ENCODE measurements at regions not wholly inside any gene's neighbourhood (a gene's known extent, or its start where the extent isn't known, plus 50 kb on each side); places are given as distances from the start of the nearest gene placed in this dataset.

DNA sequence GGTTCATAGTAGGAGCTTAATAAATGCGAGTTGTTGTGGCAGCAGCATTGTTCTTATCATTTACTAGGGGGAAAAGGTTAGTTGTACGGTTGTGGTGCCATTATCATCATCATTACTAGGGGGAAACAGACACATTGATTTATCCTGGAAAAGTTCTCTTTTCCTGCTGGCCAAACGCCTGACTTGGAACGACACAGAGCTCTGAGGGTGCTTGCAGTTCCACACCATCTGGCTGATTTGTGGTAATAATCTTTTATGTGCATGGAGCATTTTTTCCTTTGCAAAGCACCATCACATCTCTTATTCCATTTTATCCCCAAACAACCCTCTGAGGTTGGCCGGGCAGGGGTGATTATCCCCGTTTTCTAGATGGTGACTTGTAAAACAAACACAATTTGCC, 219.4 kb downstream of the BUB3 start:
- TF ChIP-seq, protein P1, sequence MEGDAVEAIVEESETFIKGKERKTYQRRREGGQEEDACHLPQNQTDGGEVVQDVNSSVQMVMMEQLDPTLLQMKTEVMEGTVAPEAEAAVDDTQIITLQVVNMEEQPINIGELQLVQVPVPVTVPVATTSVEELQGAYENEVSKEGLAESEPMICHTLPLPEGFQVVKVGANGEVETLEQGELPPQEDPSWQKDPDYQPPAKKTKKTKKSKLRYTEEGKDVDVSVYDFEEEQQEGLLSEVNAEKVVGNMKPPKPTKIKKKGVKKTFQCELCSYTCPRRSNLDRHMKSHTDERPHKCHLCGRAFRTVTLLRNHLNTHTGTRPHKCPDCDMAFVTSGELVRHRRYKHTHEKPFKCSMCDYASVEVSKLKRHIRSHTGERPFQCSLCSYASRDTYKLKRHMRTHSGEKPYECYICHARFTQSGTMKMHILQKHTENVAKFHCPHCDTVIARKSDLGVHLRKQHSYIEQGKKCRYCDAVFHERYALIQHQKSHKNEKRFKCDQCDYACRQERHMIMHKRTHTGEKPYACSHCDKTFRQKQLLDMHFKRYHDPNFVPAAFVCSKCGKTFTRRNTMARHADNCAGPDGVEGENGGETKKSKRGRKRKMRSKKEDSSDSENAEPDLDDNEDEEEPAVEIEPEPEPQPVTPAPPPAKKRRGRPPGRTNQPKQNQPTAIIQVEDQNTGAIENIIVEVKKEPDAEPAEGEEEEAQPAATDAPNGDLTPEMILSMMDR (IDR thresholded peaks at IDR 0.05) = no peak
- TF ChIP-seq EP300 (IDR thresholded peaks at IDR 0.05) (no peak), POLR2A (IDR thresholded peaks at IDR 0.05) (no peak), POLR2AphosphoS5 (IDR thresholded peaks at IDR 0.05) (no peak)
- no peak overlapping the region for H3K27ac ChIP-seq
- intact Hi-C loops (cut with DNase I; ENCODE audit: low total_unique reads) = no loop called here
- no peak for DNase-seq
- peaks cover 0 to 5% (median 0%) of the 10 kb centered on the region in 3 donors for H3K27me3 ChIP-seq
- H3K9me3 ChIP-seq = peaks cover 0 to 9% (median 3%) of the 10 kb centered on the region in 4 donors
- no peak overlapping the region for H3K4me3 ChIP-seq
- H3K4me1 ChIP-seq = peaks cover 0 to 5% (median 3%) of the 10 kb centered on the region in 4 donors
- no peaks in the 10 kb centered on the region for H3K36me3 ChIP-seq
- 71 to 81% (median 78%) methylated on average over 6 of the region's 6 CpGs for WGBS, 5 donors

DNA sequence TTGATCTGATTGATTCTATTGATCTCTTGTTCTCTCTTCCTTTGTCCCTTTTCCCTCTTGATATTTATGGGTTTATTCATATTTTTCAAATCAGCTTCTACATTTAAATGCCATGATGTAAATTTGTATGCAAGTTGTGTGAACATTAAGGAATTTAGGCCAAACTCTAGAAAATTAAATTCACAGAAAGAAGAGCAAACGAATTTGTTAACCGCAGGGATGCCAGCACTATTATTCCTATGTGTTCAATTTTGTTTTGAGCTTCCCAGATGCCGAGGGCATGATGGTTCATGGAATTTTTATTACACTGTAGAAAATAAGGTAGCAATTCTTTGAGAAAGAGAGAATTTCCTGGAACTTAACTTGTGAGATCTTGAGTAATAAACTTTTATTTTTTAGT, 220.9 kb downstream of the BUB3 start:
- H3K9me3 ChIP-seq = peaks cover 0 to 4% (median under 1%) of the 10 kb centered on the region in 4 donors
- DNase-seq = no peak
- no peak overlapping the region for H3K4me3 ChIP-seq
- H3K27ac ChIP-seq = no peak overlapping the region
- H3K4me1 ChIP-seq = peaks cover 0 to 5% (median 3%) of the 10 kb centered on the region in 4 donors
- H3K27me3 ChIP-seq = peaks cover 0 to 20% (median 0%) of the 10 kb centered on the region in 3 donors
- intact Hi-C loops (cut with DNase I; ENCODE audit: low total_unique reads) = no loop called here
- TF ChIP-seq, protein P1 (IDR thresholded peaks at IDR 0.05) = no peak
- TF ChIP-seq POLR2AphosphoS5 (IDR thresholded peaks at IDR 0.05) = no peak
- TF ChIP-seq EP300 (IDR thresholded peaks at IDR 0.05) = no peak
- no peak for TF ChIP-seq POLR2A (IDR thresholded peaks at IDR 0.05)
- 76 to 84% (median 80%) methylated on average over 3 of the region's 3 CpGs for WGBS, 5 donors
- no peaks in the 10 kb centered on the region for H3K36me3 ChIP-seq

DNA sequence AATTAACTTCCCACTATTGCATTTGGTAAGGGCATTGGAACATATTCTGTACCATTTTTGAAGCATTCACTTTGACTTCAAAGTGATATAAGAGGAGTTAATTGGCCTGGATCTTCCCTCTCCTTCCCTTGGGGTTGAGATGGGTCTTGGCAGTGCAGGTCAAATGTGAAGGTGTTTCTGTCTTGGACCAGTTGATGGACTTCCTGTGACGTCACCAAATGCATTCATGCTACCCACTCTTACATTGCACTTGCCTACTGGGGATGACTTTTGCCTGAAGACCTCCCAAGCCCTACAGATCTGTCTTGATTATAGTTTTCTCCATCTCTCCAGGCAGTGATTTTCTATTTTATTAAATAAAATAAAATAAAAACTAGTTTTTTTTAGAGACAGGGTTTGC, 221.5 kb downstream of the BUB3 start:
- H3K9me3 ChIP-seq = no peaks in the 10 kb centered on the region
- no peak for TF ChIP-seq POLR2AphosphoS5 (IDR thresholded peaks at IDR 0.05)
- TF ChIP-seq EP300 (IDR thresholded peaks at IDR 0.05) = no peak
- TF ChIP-seq POLR2A (IDR thresholded peaks at IDR 0.05) = no peak
- TF ChIP-seq, protein P1 (IDR thresholded peaks at IDR 0.05) = no peak
- peaks cover 0 to 5% (median 3%) of the 10 kb centered on the region in 4 donors for H3K4me1 ChIP-seq
- no peaks in the 10 kb centered on the region for H3K36me3 ChIP-seq
- peaks cover 0 to 23% (median 0%) of the 10 kb centered on the region in 3 donors for H3K27me3 ChIP-seq
- no peak for DNase-seq
- H3K27ac ChIP-seq = no peak overlapping the region
- WGBS, 5 donors = 72 to 88% (median 76%) methylated on average over 1 of the region's 1 CpG
- intact Hi-C loops (cut with DNase I; ENCODE audit: low total_unique reads) = no loop called here
- H3K4me3 ChIP-seq = no peak overlapping the region

DNA sequence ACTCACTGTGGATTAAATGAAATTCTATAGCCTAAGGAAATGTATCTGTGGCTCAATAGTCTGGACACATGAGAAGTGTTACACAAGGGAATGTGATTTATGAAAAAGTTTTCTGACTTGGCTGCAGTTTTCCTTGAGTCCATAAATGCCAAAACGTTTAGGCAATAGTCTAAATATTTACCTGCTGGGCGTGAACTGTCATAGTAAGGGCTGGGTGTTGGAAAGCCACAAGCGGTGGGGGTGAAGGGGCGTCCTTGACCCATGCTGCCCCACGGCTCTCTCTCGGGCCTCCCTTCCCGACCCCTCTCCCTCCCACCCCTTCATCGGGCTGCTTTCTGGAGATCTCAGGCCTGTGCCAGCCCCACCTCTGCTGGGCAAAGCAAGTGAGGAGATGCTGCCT, 223.7 kb downstream of the BUB3 start:
- no peak for DNase-seq
- no peaks in the 10 kb centered on the region for H3K36me3 ChIP-seq
- TF ChIP-seq, protein P1 (IDR thresholded peaks at IDR 0.05) = no peak
- H3K27ac ChIP-seq = no peak overlapping the region
- peaks cover 0 to 23% (median 0%) of the 10 kb centered on the region in 3 donors for H3K27me3 ChIP-seq
- H3K4me3 ChIP-seq = no peak overlapping the region
- intact Hi-C loops (cut with DNase I; ENCODE audit: low total_unique reads) = no loop called here
- H3K4me1 ChIP-seq = peaks cover 0 to 5% (median 3%) of the 10 kb centered on the region in 4 donors
- 15 to 25% (median 17%) methylated on average over 8 of the region's 8 CpGs for WGBS, 5 donors
- H3K9me3 ChIP-seq = no peaks in the 10 kb centered on the region

Measured in stomach (tissue), 8 donors.